GM19468 (cell line): ENCODE measurements at regions not wholly inside any gene's neighbourhood (a gene's known extent, or its start where the extent isn't known, plus 50 kb on each side); places are given as distances from the start of the nearest gene placed in this dataset.
"Not testable (repeated sequence)": the region's sequence is repeated elsewhere in the genome, so short reads cannot be mapped to it uniquely, and the experiment has no call there.

Experiments
- ATAC-seq: cut with Tn5 transposase; IDR thresholded peaks from one replicate; pipeline ENCODE4 v1.9.1; 2021; ENCODE audit warnings: mild to moderate bottlenecking, moderate library complexity, moderate number of reproducible peaks; ENCODE audit not compliant: unreplicated experiment; ENCODE audit errors: extremely low read depth

DNA sequence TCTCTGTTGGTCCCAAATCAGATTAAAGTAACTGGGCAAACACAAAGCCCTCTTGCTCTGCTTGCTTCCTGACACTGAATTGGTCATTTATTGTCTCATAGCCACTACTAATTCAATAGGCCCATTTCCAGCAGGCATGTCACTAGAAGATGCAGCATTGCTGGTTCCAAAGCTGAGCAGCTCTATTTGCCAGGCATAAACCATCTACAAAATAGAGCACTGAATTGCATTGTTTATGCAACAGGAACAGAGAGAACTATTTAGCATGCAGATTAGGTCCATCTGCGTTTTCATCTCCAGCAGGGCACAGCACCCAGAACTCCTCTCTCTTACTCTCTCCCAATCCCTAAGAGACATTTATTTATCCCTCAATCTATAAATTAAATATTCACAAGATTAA, 227.6 kb downstream of the SUCLG1 start:
- ATAC-seq: no peak

DNA sequence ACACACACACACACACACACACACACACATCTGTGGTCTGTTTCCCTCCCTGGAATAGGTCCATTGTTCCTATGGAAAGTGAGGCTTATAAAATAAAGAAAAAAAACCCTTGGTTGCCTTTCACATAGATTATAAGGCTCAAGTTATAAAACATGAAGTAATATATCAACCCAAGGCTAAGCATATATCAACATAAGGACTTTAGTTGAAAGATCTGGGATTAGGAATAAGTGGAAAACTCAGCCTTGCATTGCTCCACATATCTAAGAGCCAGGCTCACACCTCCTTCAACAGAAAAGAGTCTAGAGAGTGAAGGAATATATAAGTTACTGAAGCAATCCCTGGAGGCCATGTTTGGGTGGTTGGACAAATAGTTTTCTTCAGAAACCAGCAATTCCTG, 235.0 kb downstream of the SUCLG1 start:
- ATAC-seq: no peak

DNA sequence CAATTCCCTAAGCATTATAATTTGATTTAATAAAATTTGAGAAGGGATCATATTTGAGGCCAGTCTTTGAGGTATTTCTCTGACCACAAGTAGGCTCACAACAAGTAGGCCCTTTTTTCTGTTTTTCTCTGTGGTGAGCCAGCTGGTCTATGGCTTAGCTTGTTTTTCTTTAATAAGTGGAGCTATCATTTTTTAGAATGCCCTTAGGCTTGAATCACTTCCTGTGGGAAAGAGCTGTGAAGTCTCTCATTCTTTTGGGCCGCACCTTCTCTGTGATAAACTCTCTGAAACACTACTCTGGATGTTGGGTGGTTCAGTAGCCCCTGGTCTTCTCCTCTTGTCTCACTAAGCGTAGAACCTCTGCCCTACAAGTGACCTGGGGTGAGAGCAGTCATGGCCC, 235.9 kb downstream of the SUCLG1 start:
- ATAC-seq: no peak

DNA sequence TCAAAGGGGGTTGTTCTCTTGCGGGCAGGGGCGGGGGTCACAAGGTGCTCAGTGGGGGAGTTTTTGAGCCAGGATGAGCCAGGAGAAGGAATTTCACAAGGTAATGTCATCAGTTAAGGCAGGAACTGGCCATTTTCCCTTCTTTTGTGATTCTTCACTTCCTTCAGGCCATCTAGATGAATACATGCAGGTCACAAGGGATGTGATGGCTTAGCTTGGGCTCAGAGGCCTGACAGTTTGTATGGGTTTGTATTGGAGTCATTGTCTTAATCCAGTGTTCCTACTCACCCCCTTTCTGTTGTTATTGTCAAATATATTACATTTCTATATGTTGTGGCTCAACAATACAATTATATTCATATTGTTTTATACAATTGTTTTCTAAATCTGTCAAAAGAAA, 238.0 kb downstream of the SUCLG1 start:
- not testable (repeated sequence) for ATAC-seq

DNA sequence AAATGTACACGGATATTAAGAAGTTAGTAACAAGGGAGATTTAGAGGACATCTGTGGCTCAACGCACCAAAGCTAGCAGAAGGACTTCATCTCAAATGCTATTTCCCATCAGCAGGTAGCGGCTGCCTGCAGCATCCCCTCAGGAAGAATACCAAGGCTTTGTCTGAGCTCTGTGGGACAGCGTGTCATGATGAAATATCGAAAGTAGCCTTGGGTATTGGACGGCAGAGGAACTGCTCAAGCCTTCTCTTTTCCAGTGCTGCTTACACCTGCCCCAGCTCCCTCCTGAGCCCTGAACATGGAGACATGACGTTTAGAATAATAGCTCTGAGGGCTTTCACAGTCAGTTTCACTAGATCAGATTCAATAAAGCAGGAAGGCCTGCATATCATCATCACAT, 241.6 kb downstream of the SUCLG1 start:
- ATAC-seq: no peak

DNA sequence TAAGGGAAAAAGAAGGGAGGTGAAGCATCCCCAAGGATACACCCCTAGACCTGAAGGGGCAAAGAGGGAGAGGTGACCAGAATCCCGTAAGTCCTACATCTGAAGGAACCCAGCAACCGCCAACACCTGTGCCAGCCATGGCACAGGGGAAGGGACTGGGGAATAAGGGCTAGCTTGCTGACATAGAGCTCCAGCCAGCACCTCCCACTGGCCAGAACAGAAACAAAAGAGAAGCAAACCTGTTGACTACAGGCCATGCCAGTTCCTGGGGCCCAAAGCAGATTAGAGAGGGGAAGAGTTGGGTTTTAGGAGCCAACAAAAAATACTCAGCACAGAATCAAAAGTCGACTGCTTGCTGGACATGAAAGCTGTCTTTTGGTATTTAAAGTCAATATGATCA, 244.6 kb downstream of the SUCLG1 start:
- ATAC-seq: no peak

DNA sequence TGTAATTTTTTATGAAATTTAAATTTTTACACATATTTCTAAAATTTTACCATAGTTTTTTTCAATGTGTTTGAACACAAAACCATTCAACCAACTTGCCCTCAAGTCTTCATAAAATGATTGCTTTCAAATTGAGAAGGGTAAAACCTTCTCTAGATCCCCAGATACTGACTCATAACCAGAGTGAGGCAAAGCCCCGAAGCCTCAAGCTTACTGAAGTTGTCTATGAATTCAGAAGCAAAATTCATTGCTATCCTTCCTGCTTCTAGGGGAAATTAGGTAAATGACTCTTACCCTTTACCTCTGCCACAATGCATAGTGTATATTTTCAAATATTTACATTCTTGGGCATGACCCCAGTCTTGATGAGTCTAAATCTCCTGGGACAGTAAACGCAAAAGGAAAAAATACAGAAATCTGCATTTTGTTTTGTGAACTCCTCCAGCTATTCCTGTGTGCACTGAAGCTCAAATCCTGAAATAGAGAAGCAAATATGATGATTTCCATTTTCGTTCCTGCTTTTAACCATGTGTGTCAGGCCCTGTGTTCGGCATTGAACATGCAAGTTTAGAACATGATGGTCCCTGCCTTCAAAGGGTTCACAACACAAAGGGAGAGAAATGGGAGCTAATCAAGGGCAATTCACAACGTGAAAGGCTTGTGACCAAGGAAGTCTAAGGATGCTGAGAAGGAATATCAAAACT, 246.3 kb downstream of the SUCLG1 start:
- peak; percentile 75 for ATAC-seq

DNA sequence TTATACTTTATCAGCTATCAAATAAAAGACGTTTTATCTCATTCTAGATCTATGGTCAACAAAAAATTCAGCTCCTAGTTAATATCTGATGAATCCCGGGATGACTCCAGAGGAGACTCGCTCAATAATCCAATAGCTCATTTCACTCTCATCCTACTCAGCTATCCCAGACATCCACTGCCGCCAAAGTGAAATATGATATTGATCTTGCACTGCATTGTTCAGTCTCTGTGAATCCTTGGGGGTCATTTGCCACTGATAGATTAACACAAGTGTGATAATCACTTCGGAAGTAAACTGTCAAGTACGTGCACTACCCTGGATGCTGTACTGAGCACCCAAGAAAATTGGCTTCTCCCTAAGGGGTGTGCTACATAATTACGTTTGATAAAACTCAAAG, 249.1 kb downstream of the SUCLG1 start:
- no peak for ATAC-seq

DNA sequence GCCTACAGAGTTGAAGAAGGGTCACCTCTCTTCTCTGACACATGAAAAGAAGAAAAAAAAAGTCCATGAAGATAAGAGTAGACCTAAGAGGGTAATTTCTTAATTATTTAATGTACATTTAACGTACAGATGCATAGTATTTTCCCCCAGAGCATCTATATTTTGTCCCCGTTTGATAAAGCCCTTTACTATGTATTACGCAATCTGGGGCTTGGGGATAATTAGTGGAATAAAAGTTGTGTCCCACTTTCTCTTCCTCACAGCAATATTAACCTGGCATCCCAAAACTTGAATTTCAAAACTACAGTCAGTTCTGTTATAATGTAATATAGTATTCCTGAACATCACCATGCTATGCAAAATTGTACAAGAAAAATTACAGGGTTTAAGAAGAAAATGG, 254.1 kb downstream of the SUCLG1 start:
- no peak for ATAC-seq

DNA sequence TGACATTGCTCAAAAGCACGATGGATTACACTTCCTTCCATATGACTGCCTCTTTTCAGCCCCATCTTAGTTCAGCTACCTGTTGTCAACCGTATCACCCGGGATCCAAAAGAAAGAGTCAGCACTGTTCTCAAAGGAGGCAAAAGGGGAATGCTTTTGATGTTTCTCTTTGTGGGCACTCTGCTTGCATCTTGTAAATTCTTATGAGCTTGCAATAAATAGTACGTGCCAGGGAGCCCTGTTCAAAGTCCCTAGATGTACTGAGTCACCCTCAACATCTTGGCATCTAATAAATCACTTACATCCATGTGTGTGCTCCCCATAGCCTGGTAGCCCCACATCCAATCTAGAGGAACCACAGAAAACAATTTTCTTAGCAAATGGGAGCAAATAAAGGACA, 256.9 kb downstream of the SUCLG1 start:
- ATAC-seq: no peak

DNA sequence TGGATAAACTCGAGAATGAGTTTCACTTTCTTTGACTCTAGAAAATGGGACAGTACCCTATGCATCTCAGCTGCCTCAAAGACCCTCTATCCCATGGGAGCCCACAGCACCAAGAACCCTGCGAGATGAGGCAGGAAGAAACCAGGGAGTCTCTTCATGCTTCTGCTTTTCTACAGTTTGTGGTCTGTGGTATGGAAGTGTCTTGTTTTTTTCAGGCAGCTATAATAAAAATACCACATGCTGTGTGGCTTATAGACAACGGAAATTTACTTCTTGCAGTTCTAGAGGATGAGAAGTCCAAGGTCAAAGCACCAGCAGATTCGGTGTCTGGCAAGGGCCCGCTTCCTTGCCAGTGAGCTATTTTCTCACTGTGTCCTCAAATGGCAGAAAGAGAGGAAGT, 257.9 kb downstream of the SUCLG1 start:
- no peak for ATAC-seq

DNA sequence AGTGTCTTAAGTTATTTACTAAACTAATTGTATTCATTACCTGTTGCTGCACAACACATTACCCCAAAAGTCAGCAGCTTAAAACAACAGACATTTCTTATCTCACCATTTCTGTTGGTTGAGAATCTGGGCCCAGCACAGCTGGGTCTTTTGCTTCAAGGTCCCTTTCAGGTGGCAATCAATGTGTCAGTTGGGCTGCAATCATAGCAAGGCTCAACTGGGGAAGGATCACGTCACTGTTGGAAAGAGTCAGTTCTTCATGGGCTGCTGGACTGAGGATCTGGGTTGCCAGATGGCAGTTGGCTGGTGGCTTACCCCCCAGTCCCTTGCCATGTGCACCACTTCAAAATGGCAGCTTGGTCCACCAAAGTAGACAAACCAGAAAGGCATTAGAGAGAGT, 261.2 kb downstream of the SUCLG1 start:
- no peak for ATAC-seq

DNA sequence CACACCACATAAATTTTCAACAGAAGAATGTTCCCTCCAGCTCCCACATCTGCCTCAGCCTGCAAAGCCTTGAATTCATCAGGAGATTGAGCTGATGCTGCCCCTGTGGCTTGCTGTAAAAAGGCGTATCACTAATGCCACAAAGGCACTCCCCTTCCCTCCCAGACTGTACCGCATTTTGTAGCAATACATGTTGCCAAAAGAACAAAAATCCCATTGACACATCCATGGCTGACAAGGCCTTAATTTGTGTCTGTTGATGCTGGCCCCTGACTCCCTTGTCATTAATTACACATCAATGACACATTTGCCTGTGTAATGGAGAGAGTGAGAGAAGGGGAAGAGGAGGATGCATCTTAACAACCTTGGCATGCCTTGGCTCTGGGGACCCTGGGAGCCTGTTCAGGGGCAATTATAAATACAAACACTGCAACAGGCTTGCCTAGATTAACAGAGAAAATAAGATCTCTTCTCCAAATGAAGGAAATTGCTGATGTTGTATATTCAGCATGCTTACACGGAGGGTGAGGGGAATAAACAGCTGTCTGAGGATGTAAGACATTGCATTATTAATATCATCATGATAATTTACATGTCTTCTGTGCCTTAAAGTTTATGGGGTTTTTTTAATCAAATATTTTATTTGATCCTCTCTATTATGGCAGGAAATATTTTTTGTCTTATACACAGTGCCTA, 264.0 kb downstream of the SUCLG1 start:
- no peak for ATAC-seq

DNA sequence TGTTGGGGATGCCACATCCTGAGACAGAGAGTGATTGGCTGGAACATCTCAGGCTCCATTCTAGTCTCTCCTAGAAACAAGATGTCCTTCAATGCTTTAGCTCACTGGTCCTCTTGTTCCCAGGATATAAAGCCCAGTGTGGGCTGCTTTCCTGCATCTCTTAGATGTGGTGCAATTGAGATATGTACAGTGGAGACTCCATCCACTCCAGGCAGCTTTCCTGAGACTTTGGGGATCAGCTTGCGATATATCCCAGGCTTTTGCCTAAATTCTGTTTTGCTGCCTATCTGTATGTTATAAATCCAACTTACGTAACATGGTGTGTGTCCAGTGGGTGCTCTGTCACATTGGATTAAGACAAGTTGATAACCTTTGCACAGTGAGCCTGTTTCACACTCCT, 264.9 kb downstream of the SUCLG1 start:
- no peak for ATAC-seq

DNA sequence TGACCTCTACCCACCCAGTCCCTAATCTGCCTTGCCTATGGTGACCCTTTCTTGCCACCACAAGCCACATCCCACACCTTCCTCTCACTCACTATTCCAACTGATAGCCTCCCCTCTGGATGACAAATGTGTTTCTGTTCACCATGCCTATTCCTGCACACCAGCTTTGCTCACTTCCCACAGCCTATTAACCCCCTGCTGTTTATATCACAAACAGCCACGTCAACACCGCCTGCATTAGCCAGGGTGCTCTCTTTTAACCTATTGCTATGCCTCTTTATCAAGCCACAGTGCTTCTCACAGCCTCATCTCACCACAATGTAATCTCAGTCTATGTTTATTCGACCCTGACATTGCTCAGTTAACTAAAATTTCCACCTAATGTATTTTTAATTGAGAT, 271.8 kb downstream of the SUCLG1 start:
- ATAC-seq: no peak

DNA sequence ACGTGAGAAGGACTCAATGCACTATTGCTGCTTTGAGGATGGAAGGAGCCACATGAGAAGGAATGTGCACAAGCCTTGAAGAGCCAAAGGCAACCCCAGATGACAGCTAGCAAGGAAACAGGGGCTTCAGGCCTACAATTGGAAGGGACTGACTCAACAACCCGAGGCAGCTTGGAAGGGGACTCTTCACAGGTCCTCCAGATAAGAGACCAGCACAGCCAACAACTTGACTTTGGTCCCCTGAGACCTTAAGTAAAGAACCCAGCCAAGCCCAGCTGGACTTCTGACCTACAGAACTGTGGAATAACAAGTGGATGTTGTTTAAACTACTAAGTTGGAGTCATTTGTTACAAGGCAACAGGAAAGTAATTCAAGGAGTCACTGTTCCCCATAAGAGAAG, 277.2 kb downstream of the SUCLG1 start:
- ATAC-seq: no peak

DNA sequence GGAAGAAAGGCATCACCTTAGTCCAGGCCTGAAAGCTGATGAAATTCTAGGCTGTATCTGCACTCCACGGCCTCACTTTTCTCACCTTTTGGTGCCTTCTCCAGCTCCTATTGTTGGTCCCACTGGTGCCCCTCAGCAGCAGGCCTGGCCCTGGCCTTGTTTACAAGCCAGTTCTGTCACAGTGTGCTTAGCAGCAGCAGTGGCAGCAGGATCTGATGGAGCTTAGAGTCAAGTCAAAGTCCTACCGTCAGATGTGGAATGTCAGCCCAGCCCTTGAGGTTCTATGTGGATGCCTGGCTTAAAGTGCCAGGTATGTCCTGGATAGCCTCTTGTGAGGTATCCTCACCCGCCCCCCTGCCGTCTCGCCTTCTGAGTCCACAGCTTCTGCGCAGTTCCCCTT, 281.3 kb downstream of the SUCLG1 start:
- ATAC-seq: no peak

DNA sequence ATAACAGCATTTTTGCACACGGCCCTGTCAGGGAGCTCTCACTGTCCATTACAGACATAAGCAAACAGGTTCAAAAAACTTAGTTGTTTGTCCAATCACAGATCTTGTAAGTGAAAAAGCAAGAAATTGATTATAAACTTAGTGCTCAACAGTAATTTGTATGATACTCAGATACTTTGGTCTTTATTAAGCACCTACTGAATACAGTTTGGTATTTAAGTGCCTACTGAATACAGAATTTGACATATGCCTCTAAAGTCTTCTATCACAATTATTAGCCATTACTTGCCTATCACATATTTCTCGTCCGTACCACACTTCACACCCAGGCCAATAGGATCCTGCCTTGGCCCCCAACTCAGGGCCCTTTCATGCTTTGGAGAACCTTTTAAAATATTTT, 283.1 kb downstream of the SUCLG1 start:
- ATAC-seq: no peak

DNA sequence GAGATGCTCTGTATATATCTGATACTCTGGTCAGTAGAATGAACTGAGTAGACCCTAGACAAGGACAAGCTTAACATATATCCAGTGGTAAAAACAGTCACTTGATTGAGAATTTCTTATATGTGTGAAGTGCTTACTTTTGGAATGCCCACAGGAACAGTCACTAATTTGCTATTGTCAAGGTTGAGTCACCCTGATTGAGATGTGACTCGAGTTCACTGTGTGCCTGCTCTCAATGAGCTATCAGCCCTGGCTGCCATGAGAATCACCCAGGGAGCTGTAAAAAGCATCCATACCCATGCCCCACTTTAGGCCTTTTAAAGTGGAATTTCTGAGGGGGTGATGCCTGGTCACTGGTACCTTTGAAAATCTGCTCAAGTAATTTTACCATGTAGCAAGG, 283.7 kb downstream of the SUCLG1 start:
- no peak for ATAC-seq

DNA sequence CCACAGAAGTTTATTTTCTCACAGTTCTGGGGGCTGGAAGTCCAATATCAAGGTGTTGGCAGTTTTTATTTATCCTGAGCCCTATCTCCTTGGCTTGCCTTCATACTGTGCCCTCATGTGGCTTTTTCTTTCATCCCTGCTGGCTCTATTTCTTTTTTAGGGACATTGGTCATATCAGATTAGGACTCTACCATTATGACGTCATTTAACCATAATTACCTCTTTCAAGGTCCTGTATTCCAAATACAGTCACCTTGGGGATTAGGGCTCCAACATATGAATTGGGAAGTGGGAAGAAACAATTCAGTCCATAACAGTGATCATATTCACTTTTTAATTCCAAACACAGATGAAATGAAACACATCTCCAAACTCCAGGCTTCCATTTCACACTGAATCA, 286.0 kb downstream of the SUCLG1 start:
- no peak for ATAC-seq

DNA sequence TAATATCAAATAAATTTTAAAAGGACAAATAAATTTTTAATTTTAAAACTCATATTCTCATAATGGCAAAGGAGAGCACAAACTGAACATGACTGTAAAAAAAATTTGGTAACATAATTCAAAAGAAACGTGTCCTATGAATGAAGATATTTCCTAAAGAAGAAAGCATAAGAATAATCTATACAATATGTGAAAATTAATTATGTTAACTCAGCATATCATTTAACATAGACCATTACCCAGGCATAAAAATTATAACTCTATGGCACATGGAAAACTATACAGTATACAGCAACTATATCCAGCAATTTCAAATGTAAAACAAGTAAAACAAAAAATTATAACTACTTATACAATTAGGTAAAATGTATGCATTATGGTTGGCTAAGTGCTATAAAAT, 288.1 kb downstream of the SUCLG1 start:
- no peak for ATAC-seq

DNA sequence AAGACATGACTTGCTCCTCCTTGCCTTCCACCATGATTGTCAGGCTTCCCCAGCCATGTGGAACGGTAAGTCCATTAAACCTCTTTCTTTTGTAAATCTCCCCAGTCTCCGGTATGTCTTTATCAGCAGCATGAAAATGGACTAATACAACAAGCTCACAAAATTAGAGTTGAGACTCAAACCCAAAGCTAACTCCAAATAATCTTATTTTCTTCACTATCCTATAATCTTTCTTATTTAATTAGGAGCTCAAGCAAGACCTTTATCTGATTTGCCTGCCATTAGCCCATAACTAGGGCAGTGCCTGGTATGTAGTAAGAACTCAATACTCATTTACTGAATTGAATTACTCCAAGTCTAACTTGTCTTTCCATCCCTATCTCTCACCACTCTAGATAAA, 289.2 kb downstream of the SUCLG1 start:
- no peak for ATAC-seq
